DOHH2 (cell line): ENCODE measurements at regions not wholly inside any gene's neighbourhood (a gene's known extent, or its start where the extent isn't known, plus 50 kb on each side); places are given as distances from the start of the nearest gene placed in this dataset.

Experiments used
- H3F3A ChIP-seq: fragments of 200-600 bp; sonication (generic), shearing (Covaris generic); 2 replicates; pipeline ENCODE4 v1.6.0; 2016; ENCODE audit warnings: antibody characterized with exemption, mild to moderate bottlenecking; ENCODE audit not compliant: control insufficient read depth, insufficient read depth
- H3K27ac ChIP-seq: fragments of 200-600 bp; sonication (generic); 2 replicates; pipeline ENCODE4 v1.5.1; 2014; ENCODE audit warnings: low read depth, mild to moderate bottlenecking, low read length, moderate library complexity
- H3K27me3 ChIP-seq: fragments of 200-600 bp; sonication (generic); 2 replicates; pipeline ENCODE4 v1.6.1; 2014; ENCODE audit warnings: mild to moderate bottlenecking, low read length, mixed read lengths; ENCODE audit not compliant: control insufficient read depth
- H3K36me3 ChIP-seq: fragments of 200-600 bp; sonication (generic); 2 replicates; pipeline ENCODE4 v1.6.1; 2014; ENCODE audit warnings: mild to moderate bottlenecking, low read length, moderate library complexity, mixed read lengths; ENCODE audit not compliant: control insufficient read depth
- H3K4me1 ChIP-seq: fragments of 200-600 bp; sonication (generic); 2 replicates; pipeline ENCODE4 v1.6.1; 2014; ENCODE audit warnings: mild to moderate bottlenecking, low read length, mixed read lengths; ENCODE audit not compliant: control insufficient read depth
- H3K4me2 ChIP-seq: fragments of 200-600 bp; sonication (generic); 2 replicates; pipeline ENCODE4 v1.6.0; 2014; ENCODE audit warnings: mild to moderate bottlenecking, low read length, moderate library complexity
- H3K4me3 ChIP-seq: fragments of 200-600 bp; sonication (generic); 2 replicates; pipeline ENCODE4 v1.5.1; 2014; ENCODE audit warnings: mild to moderate bottlenecking, low read length, mixed read lengths
- H3K79me2 ChIP-seq: fragments of 200-600 bp; sonication (generic); 2 replicates; pipeline ENCODE4 v1.6.1; 2014; ENCODE audit warnings: mild to moderate bottlenecking, low read length, mixed read lengths; ENCODE audit not compliant: control insufficient read depth
- H3K9me2 ChIP-seq: fragments of 200-600 bp; sonication (generic); replicated peaks from 2 replicates; pipeline ENCODE4 v1.6.1; 2014; ENCODE audit warnings: mild to moderate bottlenecking, low read length, mixed read lengths; ENCODE audit not compliant: control insufficient read depth
- H3K9me3 ChIP-seq: fragments of 200-600 bp; sonication (generic); 2 replicates; pipeline ENCODE4 v1.6.1; 2014; ENCODE audit warnings: antibody characterized with exemption, low read length, mixed read lengths; ENCODE audit not compliant: control insufficient read depth, insufficient read depth
- H4K20me1 ChIP-seq: fragments of 200-600 bp; sonication (generic); 2 replicates; pipeline ENCODE4 v1.6.0; 2014; ENCODE audit warnings: low read depth, mild to moderate bottlenecking, antibody characterized with exemption, low read length, moderate library complexity; ENCODE audit not compliant: control insufficient read depth, insufficient read depth
- EZH2phosphoT487 ChIP-seq: fragments of 200-600 bp; sonication (generic); IDR thresholded peaks from 2 replicates; pipeline ENCODE4 v1.6.1; 2017; ENCODE audit warnings: borderline replicate concordance, mild to moderate bottlenecking, antibody characterized with exemption, low read length, moderate library complexity, mixed read lengths
- TF ChIP-seq, protein P1 (sequence below): fragments of 200-600 bp; sonication (generic); IDR thresholded peaks from one replicate; pipeline ENCODE4 v1.5.1; 2014; ENCODE audit warnings: antibody characterized with exemption, mild to moderate bottlenecking, low read depth, low read length; ENCODE audit not compliant: poor library complexity, severe bottlenecking

- Histone ChIP-seq H4K20me1 (no peaks in the 10 kb centered on the region), H3K4me3 (no peak overlapping the region), H3K4me1 (no peaks in the 10 kb centered on the region), H3K36me3 (no peaks in the 10 kb centered on the region), H3K9me2 (no peaks in the 10 kb centered on the region), H3K4me2 (no peak overlapping the region), H3K79me2 (no peaks in the 10 kb centered on the region), H3F3A (no peaks in the 10 kb centered on the region), H3K9me3 (no peaks in the 10 kb centered on the region), H3K27me3 (no peaks in the 10 kb centered on the region), H3K27ac (no peak overlapping the region)
- no peak for TF ChIP-seq EZH2phosphoT487
- TF ChIP-seq, protein P1, sequence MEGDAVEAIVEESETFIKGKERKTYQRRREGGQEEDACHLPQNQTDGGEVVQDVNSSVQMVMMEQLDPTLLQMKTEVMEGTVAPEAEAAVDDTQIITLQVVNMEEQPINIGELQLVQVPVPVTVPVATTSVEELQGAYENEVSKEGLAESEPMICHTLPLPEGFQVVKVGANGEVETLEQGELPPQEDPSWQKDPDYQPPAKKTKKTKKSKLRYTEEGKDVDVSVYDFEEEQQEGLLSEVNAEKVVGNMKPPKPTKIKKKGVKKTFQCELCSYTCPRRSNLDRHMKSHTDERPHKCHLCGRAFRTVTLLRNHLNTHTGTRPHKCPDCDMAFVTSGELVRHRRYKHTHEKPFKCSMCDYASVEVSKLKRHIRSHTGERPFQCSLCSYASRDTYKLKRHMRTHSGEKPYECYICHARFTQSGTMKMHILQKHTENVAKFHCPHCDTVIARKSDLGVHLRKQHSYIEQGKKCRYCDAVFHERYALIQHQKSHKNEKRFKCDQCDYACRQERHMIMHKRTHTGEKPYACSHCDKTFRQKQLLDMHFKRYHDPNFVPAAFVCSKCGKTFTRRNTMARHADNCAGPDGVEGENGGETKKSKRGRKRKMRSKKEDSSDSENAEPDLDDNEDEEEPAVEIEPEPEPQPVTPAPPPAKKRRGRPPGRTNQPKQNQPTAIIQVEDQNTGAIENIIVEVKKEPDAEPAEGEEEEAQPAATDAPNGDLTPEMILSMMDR, result no peak
Observed at GRCh38 chr5:174397206-174397605, 327.2 kb upstream of the MSX2 start.

- H3F3A ChIP-seq, result no peaks in the 10 kb centered on the region
- H3K4me1 ChIP-seq, result no peaks in the 10 kb centered on the region
- no peaks in the 10 kb centered on the region for H3K27me3 ChIP-seq
- no peak overlapping the region for H3K4me2 ChIP-seq
- no peaks in the 10 kb centered on the region for H4K20me1 ChIP-seq
- H3K36me3 ChIP-seq, result no peaks in the 10 kb centered on the region
- no peak overlapping the region for H3K27ac ChIP-seq
- no peaks in the 10 kb centered on the region for H3K9me2 ChIP-seq
- TF ChIP-seq, protein P1, result no peak
- no peak for TF ChIP-seq EZH2phosphoT487
- no peak overlapping the region for H3K4me3 ChIP-seq
- H3K9me3 ChIP-seq, result no peaks in the 10 kb centered on the region
- H3K79me2 ChIP-seq, result no peaks in the 10 kb centered on the region
Observed at GRCh38 chr5:174398171-174398570, 326.2 kb upstream of the MSX2 start.

DNA sequence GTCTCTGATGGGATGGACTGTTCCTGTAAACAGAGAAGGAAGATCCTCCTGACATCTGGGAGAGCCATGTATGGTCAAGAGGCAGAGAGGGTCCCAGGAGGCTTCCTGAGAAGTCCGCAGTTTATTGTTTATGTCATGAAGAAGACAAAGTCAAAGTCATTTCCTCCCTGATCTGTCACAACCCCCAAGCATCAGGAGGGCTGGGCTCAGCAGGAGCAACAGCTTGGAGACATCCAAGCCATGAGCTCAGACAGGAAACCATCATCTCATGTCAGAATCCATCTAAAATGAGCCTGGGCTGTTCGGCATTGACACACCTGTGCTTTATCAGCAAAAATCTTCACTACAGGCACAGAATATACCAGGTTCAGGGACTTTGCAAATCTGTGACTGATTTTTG is 325.0 kb upstream of the MSX2 start:
- Histone ChIP-seq H3K79me2 (no peaks in the 10 kb centered on the region), H4K20me1 (no peaks in the 10 kb centered on the region), H3K9me2 (no peaks in the 10 kb centered on the region), H3K27ac (no peak overlapping the region), H3F3A (no peaks in the 10 kb centered on the region), H3K4me3 (no peak overlapping the region), H3K4me1 (no peaks in the 10 kb centered on the region), H3K27me3 (no peaks in the 10 kb centered on the region), H3K36me3 (no peaks in the 10 kb centered on the region), H3K9me3 (no peaks in the 10 kb centered on the region), H3K4me2 (no peak overlapping the region)
- TF ChIP-seq EZH2phosphoT487, result no peak

- Histone ChIP-seq H3K27me3 (no peaks in the 10 kb centered on the region), H3K9me2 (no peaks in the 10 kb centered on the region), H3K4me2 (no peak overlapping the region), H3F3A (no peaks in the 10 kb centered on the region), H3K36me3 (no peaks in the 10 kb centered on the region), H3K9me3 (no peaks in the 10 kb centered on the region), H4K20me1 (no peaks in the 10 kb centered on the region), H3K79me2 (no peaks in the 10 kb centered on the region), H3K4me3 (no peak overlapping the region), H3K4me1 (no peaks in the 10 kb centered on the region), H3K27ac (no peak overlapping the region)
- TF ChIP-seq, protein P1, result no peak
- TF ChIP-seq EZH2phosphoT487, result no peak
Observed at GRCh38 chr5:174400461-174400860, 323.9 kb upstream of the MSX2 start.
